ENCODE measurements at regions not wholly inside any gene's neighbourhood (a gene's known extent, or its start where the extent isn't known, plus 50 kb on each side); places are given as distances from the start of the nearest gene placed in this dataset.
"Not testable (repeated sequence)": the region's sequence is repeated elsewhere in the genome, so short reads cannot be mapped to it uniquely, and the experiment has no call there.

- no peak for DNase-seq
These were observed 474.8 kb upstream of the GBE1 start for GRCh38 chr3:82236257-82236656.

DNA sequence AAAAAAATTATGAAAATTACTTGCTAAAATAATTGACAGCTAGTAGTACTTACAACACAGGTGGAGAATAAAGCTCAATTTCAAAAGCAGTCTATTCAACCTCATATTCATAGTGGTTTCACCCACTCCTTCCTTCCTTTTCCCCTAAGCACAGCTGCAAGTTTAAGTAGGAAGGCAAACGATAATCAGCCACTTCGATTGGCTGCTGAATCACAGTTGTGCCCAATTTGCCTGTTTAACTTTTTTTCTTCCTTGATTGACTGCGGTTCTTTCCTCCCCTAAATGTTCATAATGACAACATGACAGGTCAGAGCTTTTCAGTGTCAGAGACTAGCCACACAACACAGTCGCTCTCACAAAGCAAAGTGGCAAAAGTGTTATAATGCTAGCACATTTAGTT is 468.0 kb upstream of the GBE1 start:
- no peak for DNase-seq

- no peak for DNase-seq
These were observed 463.2 kb upstream of the GBE1 start for GRCh38 chr3:82224661-82225060.

GRCh38 chr3:82222401-82222800 is 461.0 kb upstream of the GBE1 start:
- no peak for DNase-seq

- DNase-seq, result no peak
These were observed 456.1 kb upstream of the GBE1 start for GRCh38 chr3:82217571-82217970.

DNA sequence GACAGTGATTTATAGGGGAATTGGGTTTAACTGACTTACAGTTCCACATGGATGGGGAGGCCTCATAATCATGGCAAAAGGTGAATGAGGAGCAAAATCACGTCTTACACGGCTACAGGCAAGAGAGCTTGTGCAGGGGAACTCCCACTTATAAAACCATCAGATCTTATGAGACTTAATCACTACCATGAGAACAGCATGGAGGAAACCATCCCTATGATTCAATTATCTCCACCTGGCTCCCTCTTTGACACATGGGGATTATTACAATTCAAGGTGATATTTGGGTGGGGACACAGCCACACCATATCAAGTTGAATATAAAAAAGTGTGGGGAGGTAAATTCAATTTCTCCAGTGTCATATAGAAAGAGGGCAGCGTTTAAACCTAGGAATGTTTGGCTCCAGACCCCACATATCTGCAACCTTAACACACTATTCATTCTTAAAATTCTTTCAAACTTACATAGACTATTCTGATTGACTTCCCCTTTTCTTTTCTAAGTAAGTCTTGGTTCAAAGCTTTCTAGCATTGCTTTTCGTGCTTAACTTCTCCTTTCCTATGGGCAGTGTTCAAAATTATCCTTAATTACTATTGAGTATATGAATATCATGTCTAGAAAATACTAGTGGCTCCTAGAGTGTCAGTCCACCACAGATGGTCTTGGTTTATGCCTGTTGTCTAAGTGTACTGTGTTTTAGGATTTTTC is 446.7 kb upstream of the GBE1 start:
- no peak for DNase-seq

DNA sequence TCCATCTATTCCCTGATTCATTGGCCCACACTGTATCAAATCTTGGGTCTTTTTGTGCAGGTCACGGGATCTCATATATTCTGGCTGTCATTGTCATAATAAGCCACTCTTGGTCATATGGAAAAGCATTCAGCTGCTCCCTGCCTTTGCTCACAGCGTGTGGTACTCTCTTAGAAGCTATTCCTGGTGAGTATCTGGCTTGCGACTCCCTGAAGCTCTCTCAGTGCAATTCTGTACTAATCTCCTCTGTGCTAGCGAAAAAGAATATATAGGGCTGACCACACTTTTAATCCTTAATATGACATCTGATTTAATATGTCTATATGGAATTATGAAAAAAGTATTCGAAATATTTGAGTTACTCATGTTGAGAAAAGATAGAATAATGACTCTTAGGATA is 440.8 kb upstream of the GBE1 start:
- DNase-seq, result no peak

GRCh38 chr3:82201316-82201715 is 439.9 kb upstream of the GBE1 start:
- no peak for DNase-seq

GRCh38 chr3:82198009-82198408 is 436.6 kb upstream of the GBE1 start:
- no peak for DNase-seq

GRCh38 chr3:82196645-82197044 is 435.2 kb upstream of the GBE1 start:
- no peak for DNase-seq

GRCh38 chr3:82194870-82195269 is 433.4 kb upstream of the GBE1 start:
- no peak for DNase-seq

DNA sequence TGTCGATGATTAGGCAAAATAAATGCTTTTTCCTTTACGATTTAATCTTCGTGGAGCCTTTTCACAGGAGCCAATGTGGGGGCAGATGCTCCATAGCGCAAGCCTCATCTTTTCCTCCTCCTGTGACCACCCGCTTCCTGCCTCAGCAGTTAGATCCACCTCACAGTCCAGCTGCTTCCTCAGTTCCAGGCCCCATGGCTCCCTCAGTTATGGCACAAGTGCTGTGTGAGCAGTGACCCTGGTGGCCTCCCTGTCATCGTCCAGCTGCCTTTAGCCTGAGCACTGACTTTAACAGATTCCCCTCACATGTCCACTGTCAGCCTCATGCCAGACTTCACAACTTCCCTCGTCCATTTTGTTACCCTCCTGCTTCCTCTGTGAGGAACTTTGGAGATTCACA is 424.6 kb upstream of the GBE1 start:
- no peak for DNase-seq

- DNase-seq, result no peak
These were observed 417.8 kb upstream of the GBE1 start for GRCh38 chr3:82179291-82179690.

DNA sequence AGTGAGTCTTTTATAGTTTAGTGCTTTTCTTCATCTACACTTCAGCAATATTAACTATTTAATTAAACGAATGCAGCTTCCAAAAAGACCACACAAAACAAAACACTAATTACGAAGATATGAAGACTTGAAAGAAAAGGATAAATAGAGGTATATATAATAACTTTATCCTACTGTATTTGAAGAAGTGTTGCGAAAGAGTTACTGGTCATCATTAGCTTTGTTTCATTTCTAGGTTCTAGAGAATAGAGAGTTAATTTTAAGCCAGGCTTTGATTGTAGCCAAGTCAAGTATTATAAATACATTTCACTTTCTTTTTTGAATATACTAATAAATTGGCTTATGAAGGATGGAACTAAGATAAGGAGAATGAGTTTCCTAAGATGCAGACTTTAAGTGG is 416.8 kb upstream of the GBE1 start:
- DNase-seq, result no peak

GRCh38 chr3:82177774-82178173 is 416.3 kb upstream of the GBE1 start:
- no peak for DNase-seq

- no peak for DNase-seq
These were observed 403.8 kb upstream of the GBE1 start for GRCh38 chr3:82165266-82165665.

- DNase-seq, result no peak
These were observed 402.6 kb upstream of the GBE1 start for GRCh38 chr3:82163907-82164520.

DNA sequence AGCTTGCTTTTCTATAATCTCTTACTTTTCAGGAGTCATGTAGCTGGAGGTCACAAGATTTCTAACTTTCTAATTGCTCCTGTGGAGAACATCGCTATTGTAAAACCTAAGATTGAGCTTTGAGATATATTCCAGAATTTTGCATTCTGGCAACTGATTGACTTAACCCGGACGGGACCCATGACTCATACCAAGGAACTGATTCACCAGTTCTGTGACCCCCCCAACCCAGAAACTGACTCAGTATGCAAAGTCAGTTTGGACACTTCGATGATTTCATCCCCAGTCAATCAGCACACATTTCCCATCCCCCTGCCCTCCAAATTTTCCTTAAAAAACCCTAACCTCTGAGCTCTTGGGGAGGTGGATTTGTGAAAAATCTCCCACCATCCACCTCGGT is 396.5 kb upstream of the GBE1 start:
- no peak for DNase-seq

DNA sequence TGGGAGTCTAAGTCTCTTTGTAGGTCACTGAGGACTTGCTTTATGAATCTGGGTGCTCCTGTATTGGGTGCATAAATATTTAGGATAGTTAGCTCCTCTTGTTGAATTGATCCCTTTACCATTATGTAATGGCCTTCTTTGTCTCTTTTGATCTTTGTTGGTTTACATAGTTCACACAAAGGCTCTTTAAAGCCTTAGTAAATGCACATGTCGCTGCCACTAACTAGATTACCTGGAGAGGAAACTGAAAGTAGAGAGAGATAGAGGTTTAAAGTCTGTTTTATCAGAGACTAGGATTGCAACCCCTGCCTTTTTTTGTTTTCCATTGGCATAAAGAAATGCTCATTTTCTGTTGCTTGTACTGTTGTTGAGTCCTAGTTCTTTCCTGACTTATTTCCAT is 392.4 kb upstream of the GBE1 start:
- DNase-seq, result not testable (repeated sequence)

DNA sequence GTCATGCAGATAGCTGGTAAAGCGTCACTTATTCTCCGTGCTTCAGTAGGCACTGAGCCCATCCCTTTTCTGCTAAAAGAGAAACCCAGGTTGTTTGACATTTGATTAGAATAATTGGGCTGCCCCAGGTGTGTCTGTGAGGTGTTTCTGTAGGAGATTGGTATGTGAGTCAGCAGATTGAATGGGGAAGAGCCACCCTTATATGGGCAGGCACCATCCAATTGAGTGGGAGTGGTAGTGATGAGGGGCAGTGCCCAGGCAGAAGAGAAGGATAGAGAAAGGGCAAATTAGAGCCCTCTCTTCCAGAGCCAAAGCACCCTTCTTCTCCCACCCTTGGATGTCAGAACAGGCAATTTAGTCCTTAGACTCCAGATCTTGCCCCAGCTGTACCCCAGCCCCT is 384.3 kb upstream of the GBE1 start:
- DNase-seq, result no peak

GRCh38 chr3:82144811-82145210 is 383.4 kb upstream of the GBE1 start:
- no peak for DNase-seq

- DNase-seq, result no peak
These were observed 382.4 kb upstream of the GBE1 start for GRCh38 chr3:82143661-82144412.

- no peak for DNase-seq
These were observed 380.1 kb upstream of the GBE1 start for GRCh38 chr3:82141592-82141991.

DNA sequence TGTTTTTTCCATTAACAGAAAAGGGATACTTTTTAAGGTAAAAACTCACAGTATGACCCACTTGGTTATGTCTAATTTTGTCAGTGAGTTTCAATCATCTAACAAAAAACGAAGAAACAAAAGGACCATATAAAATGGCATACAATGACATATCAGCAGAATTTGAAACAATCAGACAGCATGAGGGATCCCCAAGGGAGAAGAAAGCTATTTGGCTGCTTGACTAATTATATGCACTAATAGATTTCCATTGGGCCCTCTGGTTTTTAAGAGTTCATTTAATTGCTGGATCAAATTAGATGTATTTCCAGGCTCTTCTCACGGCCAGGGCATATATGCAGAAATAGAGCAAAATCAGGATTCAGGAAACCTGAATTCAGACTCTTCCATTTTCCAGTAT is 376.4 kb upstream of the GBE1 start:
- DNase-seq, result no peak

Data from stimulated activated CD4-positive, alpha-beta T cell treated with anti-CD3 and anti-CD28 coated beads, Interleukin-4, amount 100 ng/mL, for 1 hour (primary cell).